ENCODE measurements at regions not wholly inside any gene's neighbourhood (a gene's known extent, or its start where the extent isn't known, plus 50 kb on each side); places are given as distances from the start of the nearest gene placed in this dataset.

GRCh38 chrX:39958850-39959249 lies 138.9 kb downstream of the BCOR start:
- Histone ChIP-seq H3K79me2 (ENCODE audit: insufficient read depth, low read length) (no peaks in the 10 kb centered on the region), H4K91ac (ENCODE audit: insufficient read length, low read depth, low read length) (no peak overlapping the region), H3K14ac (ENCODE audit: insufficient read depth, low read length) (no peak overlapping the region), H4K5ac (ENCODE audit: insufficient read length, low read depth, low read length) (no peak overlapping the region), H3K23me2 (ENCODE audit: insufficient read length, low read depth, low read length, poor library complexity, severe bottlenecking) (no peaks in the 10 kb centered on the region), H2BK5ac (ENCODE audit: insufficient read length, low read length) (no peak overlapping the region), H2BK20ac (ENCODE audit: low read depth, low read length, poor library complexity, severe bottlenecking) (no peak overlapping the region), H3K9me3 (ENCODE audit: control insufficient read depth, low read depth, low read length) (no peaks in the 10 kb centered on the region), H2AFZ (ENCODE audit: low read length) (no peak overlapping the region), H3K27ac (ENCODE audit: insufficient read length, low read depth, low read length) (no peak overlapping the region), H2BK120ac (ENCODE audit: low read depth, low read length, poor library complexity, severe bottlenecking) (no peak overlapping the region), H4K20me1 (ENCODE audit: control insufficient read depth, insufficient read depth, insufficient read length) (no peaks in the 10 kb centered on the region), H3K4me2 (ENCODE audit: insufficient read depth, insufficient read length, low read length) (no peak overlapping the region), H3T11ph (ENCODE audit: low read length) (no peak overlapping the region), H3K4me1 (ENCODE audit: insufficient read depth, low read length) (peaks cover 10% of the 10 kb centered on the region), H3K27me3 (ENCODE audit: insufficient read depth, low read length) (no peaks in the 10 kb centered on the region), H2AK5ac (ENCODE audit: insufficient read length, low read length) (no peak overlapping the region), H3K9ac (ENCODE audit: extremely low read depth, insufficient read length, low read length) (no peak overlapping the region), H3K79me1 (ENCODE audit: insufficient read depth, low read depth, low read length, poor library complexity, severe bottlenecking) (no peaks in the 10 kb centered on the region), H3K56ac (ENCODE audit: insufficient read length, low read depth, low read length) (no peak overlapping the region), H3K23ac (ENCODE audit: insufficient read length, low read depth, low read length) (no peak overlapping the region), H3K18ac (ENCODE audit: insufficient read length, low read depth, low read length) (no peak overlapping the region), H2BK12ac (ENCODE audit: insufficient read length, low read depth, low read length) (no peak overlapping the region), H2BK15ac (ENCODE audit: low read depth, low read length) (no peak overlapping the region), H3K4ac (ENCODE audit: low read depth, low read length) (no peak overlapping the region), H4K8ac (replicated peaks; ENCODE audit: insufficient read length, low read depth, low read length) (no peak overlapping the region)
- peaks cover 18 to 26% of the 10 kb centered on the region in 2 experiments for H3K4me1 Mint-ChIP-seq
- WGBS (ENCODE audit: extremely low coverage, insufficient read length, low lambda C conversion rate): no CpG with 5 or more reads among the region's 5 CpGs
- H3K27me3 Mint-ChIP-seq (ENCODE audit: low read depth): peaks cover 18% of the 10 kb centered on the region
- H3K9me3 Mint-ChIP-seq: peaks cover 71 to 83% of the 10 kb centered on the region in 2 experiments
- no peak for TF ChIP-seq CTCF (conservative IDR thresholded peaks at IDR 0.05)
- H3K27ac Mint-ChIP-seq: no peak overlapping the region
- DNase-seq: no peak
- peaks cover 0 to 3% (median 2%) of the 10 kb centered on the region in 3 experiments; a peak in 4 of 7 replicates for H3K36me3 Mint-ChIP-seq (ENCODE audit: insufficient read depth in 1 of 3, low read depth in 3 of 3)
- H3K4me3 Mint-ChIP-seq: no peak overlapping the region

Measured in H9 (cell line).